Osteoblast (primary cell): ENCODE measurements at regions not wholly inside any gene's neighbourhood (a gene's known extent, or its start where the extent isn't known, plus 50 kb on each side); places are given as distances from the start of the nearest gene placed in this dataset.

Experiments
- DNase-seq: peaks from one replicate; pipeline ENCODE4 v3.0.0; 2011; ENCODE audit warnings: low spot score, mixed read lengths; ENCODE audit not compliant: insufficient read length; ENCODE audit errors: missing footprints
- H2AFZ ChIP-seq: 2 replicates; pipeline ENCODE4 v1.6.0; 2011; ENCODE audit warnings: mild to moderate bottlenecking, low read length
- H3K27ac ChIP-seq: 2 replicates; pipeline ENCODE4 v1.5.1; 2011; ENCODE audit warnings: mild to moderate bottlenecking, low read depth, low read length, moderate library complexity
- H3K27me3 ChIP-seq: 2 replicates; pipeline ENCODE4 v1.6.0; 2012; ENCODE audit warnings: mild to moderate bottlenecking, control low read depth, inconsistent platforms, low read length, moderate library complexity; ENCODE audit not compliant: insufficient read depth
- H3K36me3 ChIP-seq: 2 replicates; pipeline ENCODE4 v1.5.1; 2011; ENCODE audit warnings: mild to moderate bottlenecking, low read length, control low read depth, moderate library complexity; ENCODE audit not compliant: insufficient read depth
- H3K4me1 ChIP-seq: 2 replicates; pipeline ENCODE4 v1.5.1; 2011; ENCODE audit warnings: mild to moderate bottlenecking, low read length, control low read depth, moderate library complexity; ENCODE audit not compliant: insufficient read depth
- H3K4me2 ChIP-seq: 2 replicates; pipeline ENCODE4 v1.6.0; 2011; ENCODE audit warnings: mild to moderate bottlenecking, low read length; ENCODE audit not compliant: insufficient read depth
- H3K4me3 ChIP-seq: fragments of 200-600 bp; sonication (generic); 3 replicates; pipeline ENCODE4 v1.5.1; 2012; ENCODE audit warnings: mild to moderate bottlenecking, low read length, inconsistent platforms; ENCODE audit not compliant: insufficient read depth
- H3K79me2 ChIP-seq: 2 replicates; pipeline ENCODE4 v1.6.0; 2012; ENCODE audit warnings: mild to moderate bottlenecking, low read length, control low read depth, inconsistent platforms; ENCODE audit not compliant: insufficient read depth
- H3K9me3 ChIP-seq: 2 replicates; pipeline ENCODE4 v1.5.1; 2011; ENCODE audit warnings: low read depth, low read length, control low read depth
- H4K20me1 ChIP-seq: 2 replicates; pipeline ENCODE4 v1.6.0; 2012; ENCODE audit warnings: mild to moderate bottlenecking, low read length, control low read depth; ENCODE audit not compliant: insufficient read depth
- TF ChIP-seq, protein P1 (sequence below): IDR thresholded peaks from 2 replicates; pipeline ENCODE4 v1.5.1; 2011; ENCODE audit warnings: mild to moderate bottlenecking, low read depth, low read length, moderate library complexity; ENCODE audit errors: extremely low read depth

DNA sequence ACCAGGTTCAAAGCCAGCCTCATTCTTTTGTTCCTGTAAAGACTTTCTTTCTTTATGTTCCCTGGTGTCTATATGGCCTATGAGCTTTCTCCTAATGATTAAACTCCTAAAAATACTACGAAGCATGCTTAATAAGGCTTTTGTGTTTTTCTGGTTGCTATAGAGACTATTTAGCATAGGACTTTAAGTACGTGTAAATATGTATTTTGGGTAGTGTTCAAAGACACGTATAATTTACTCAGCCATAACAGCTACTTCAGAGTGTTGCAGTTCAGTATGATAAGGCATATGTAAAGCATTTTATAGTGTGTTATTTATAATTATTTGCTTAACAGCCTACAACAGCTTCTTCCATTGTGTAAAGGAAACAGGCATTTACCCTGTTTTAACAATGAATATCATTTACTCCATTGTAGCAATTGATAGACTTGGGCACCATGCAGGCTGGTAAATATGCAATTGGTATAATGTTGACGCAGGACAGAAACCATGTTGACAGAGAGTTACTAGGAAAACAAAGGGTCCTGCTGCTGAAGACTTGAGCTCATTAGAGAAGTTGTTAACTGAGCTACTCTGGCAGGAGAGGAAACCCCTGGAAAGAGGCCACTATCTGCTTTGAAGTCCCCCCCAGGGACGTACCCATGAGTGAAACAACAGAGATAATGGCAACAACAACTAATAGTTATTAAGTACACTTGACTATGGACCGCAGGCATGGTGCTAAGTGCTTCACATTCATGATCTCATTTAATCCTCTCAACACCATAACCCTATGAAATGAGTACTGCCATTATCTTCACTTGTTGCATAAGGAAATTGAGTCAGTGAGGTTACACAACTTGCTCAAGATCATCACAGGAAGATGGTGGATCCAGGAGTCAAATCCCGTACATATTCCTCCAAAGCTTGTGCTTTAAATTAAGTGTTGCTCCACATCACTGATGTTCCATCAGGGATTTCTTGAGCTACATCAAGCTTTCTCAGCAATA lies 342.2 kb upstream of the DYNLRB2 start:
- H3K27me3 ChIP-seq = no peaks in the 10 kb centered on the region
- H3K27ac ChIP-seq = peak overlapping the region; percentile 94
- TF ChIP-seq, protein P1, sequence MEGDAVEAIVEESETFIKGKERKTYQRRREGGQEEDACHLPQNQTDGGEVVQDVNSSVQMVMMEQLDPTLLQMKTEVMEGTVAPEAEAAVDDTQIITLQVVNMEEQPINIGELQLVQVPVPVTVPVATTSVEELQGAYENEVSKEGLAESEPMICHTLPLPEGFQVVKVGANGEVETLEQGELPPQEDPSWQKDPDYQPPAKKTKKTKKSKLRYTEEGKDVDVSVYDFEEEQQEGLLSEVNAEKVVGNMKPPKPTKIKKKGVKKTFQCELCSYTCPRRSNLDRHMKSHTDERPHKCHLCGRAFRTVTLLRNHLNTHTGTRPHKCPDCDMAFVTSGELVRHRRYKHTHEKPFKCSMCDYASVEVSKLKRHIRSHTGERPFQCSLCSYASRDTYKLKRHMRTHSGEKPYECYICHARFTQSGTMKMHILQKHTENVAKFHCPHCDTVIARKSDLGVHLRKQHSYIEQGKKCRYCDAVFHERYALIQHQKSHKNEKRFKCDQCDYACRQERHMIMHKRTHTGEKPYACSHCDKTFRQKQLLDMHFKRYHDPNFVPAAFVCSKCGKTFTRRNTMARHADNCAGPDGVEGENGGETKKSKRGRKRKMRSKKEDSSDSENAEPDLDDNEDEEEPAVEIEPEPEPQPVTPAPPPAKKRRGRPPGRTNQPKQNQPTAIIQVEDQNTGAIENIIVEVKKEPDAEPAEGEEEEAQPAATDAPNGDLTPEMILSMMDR = no peak
- peaks cover 18% of the 10 kb centered on the region for H3K4me1 ChIP-seq
- H4K20me1 ChIP-seq = no peaks in the 10 kb centered on the region
- H2AFZ ChIP-seq = no peak overlapping the region
- no peaks in the 10 kb centered on the region for H3K9me3 ChIP-seq
- no peak for DNase-seq
- H3K79me2 ChIP-seq = no peaks in the 10 kb centered on the region
- no peak overlapping the region for H3K4me3 ChIP-seq
- peak overlapping the region; percentile 49 for H3K4me2 ChIP-seq
- H3K36me3 ChIP-seq = no peaks in the 10 kb centered on the region

DNA sequence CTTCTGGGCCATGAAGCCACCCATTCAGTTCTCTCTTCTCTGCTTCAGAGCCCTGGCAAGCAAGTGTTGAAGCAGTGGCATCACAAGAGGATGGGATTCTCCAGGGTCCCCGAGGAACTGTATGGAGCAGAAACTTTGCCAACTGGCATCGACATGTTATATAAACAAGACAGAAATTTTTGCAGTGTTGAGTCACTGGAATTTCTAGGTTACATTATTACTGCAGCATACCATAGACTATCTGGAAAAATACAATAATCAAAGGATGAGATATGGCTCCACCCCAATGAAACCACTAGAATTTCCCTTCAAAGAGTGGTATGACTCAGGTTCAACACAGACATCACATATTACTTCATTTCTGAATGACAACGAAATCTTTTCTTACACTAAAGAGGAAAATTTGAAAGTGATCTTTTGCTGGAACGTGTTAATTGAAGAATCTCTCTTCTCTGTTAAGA lies 343.0 kb upstream of the DYNLRB2 start:
- H3K4me3 ChIP-seq = no peak overlapping the region
- peak overlapping the region; percentile 94 for H3K27ac ChIP-seq
- TF ChIP-seq, protein P1 = no peak
- H4K20me1 ChIP-seq = no peaks in the 10 kb centered on the region
- no peak overlapping the region for H2AFZ ChIP-seq
- no peaks in the 10 kb centered on the region for H3K79me2 ChIP-seq
- H3K27me3 ChIP-seq = no peaks in the 10 kb centered on the region
- no peaks in the 10 kb centered on the region for H3K36me3 ChIP-seq
- H3K4me2 ChIP-seq = peak overlapping the region; percentile 49
- peak; percentile 66 for DNase-seq
- peaks cover 18% of the 10 kb centered on the region for H3K4me1 ChIP-seq
- no peaks in the 10 kb centered on the region for H3K9me3 ChIP-seq

DNA sequence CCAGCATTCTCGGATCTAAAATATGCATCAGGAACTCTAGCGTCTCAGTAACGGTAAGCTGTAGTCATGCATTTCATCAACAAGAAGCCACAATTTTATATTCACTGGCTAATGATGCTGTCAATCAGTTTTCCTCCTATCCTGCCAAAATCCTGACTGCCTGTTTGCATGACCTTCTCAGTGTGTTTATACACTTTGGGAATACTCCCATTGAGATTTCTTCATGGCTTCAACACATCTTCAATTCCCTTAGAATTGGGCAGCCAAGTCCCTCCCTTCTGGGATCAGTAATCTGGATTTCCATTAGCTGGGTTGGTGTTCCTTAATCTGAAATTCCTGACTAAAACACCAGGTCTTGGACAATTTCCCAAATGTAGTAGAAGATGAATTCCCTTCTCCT lies 348.9 kb upstream of the DYNLRB2 start:
- no peaks in the 10 kb centered on the region for H3K4me1 ChIP-seq
- H4K20me1 ChIP-seq = no peaks in the 10 kb centered on the region
- no peaks in the 10 kb centered on the region for H3K79me2 ChIP-seq
- DNase-seq = no peak
- no peak overlapping the region for H3K4me3 ChIP-seq
- H3K4me2 ChIP-seq = no peak overlapping the region
- TF ChIP-seq, protein P1 = no peak
- no peaks in the 10 kb centered on the region for H3K9me3 ChIP-seq
- no peaks in the 10 kb centered on the region for H3K36me3 ChIP-seq
- no peak overlapping the region for H2AFZ ChIP-seq
- no peaks in the 10 kb centered on the region for H3K27me3 ChIP-seq
- H3K27ac ChIP-seq = no peak overlapping the region

DNA sequence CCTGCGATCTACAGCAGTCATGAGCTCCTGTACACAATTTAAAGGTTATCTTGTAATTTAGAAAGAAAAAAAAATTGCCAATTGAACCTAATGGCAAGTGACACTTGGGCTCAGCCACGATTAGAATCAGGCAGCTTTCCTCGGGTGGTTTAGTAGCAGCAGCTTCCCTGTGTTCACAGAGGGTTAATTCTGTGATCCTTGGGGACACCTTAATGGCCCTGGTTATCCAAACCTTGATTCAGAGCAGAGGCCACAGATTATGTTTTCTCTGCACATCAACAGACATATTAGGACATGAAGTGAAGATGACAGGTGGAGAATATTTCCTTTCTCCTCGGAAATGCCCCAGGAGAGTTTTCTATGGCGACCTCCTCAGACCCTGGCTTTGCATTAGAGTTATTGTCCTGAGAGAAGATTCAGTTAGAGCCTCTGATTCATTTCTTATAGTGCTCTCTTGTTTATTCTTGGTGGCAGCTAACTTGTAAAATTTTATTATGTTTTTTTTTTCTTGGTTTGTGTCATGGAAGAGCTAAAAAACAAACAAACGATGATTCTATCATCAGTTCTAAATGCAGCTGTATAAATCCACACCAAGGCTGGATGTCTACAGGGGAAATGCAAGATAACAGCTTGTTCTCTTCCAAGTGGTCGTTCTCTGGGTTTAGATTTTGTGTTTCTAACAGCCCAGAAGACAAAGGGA lies 351.2 kb upstream of the DYNLRB2 start:
- H3K79me2 ChIP-seq = no peaks in the 10 kb centered on the region
- H4K20me1 ChIP-seq = no peaks in the 10 kb centered on the region
- no peaks in the 10 kb centered on the region for H3K4me1 ChIP-seq
- H3K4me2 ChIP-seq = no peak overlapping the region
- H2AFZ ChIP-seq = no peak overlapping the region
- no peaks in the 10 kb centered on the region for H3K9me3 ChIP-seq
- TF ChIP-seq, protein P1 = no peak
- H3K27me3 ChIP-seq = no peaks in the 10 kb centered on the region
- no peak for DNase-seq
- no peaks in the 10 kb centered on the region for H3K36me3 ChIP-seq
- no peak overlapping the region for H3K4me3 ChIP-seq
- no peak overlapping the region for H3K27ac ChIP-seq
